ENCODE measurements at regions not wholly inside any gene's neighbourhood (a gene's known extent, or its start where the extent isn't known, plus 50 kb on each side); places are given as distances from the start of the nearest gene placed in this dataset.

GRCh38 chr3:28781053-28781452 is 432.4 kb upstream of the AZI2 start:
- in situ Hi-C loops (cut with HindIII; ENCODE audit: low sequenced_read_pairs): no loop called here

GRCh38 chr3:28786446-28786845 is 437.8 kb upstream of the AZI2 start:
- no peak for DNase-seq (ENCODE audit: low spot score)
- in situ Hi-C loops (cut with HindIII; ENCODE audit: low sequenced_read_pairs): no loop called here

More at GRCh38 chr3:28781053-28781452, 432.4 kb upstream of the AZI2 start:
- no peak for DNase-seq (ENCODE audit: low spot score)

DNA sequence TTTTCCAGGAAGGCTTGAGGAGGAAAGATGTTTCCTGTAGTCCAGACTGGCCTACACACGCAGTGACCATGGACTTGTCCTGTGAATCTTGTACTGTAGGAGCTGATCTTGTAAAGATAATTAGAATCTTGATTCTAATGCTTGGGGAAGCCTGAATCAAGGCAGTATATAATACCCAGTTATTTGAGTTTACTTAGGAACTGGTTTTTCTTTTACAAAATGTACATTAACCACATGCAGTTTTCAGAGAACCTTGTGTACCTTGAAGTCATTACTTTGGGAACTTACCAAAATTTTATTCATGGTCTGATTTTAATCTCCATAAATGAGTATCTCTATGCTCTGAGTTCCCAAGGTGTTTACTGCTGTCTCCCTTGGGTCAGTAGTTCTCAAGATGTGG is 439.9 kb upstream of the AZI2 start:
- DNase-seq (ENCODE audit: low spot score): no peak
- in situ Hi-C loops (cut with HindIII; ENCODE audit: low sequenced_read_pairs): no loop called here

GRCh38 chr3:28791713-28792255 is 443.2 kb upstream of the AZI2 start:
- in situ Hi-C loops (cut with HindIII; ENCODE audit: low sequenced_read_pairs): no loop called here
- DNase-seq (ENCODE audit: low spot score): no peak

- in situ Hi-C loops (cut with HindIII; ENCODE audit: low sequenced_read_pairs): no loop called here
- no peak for DNase-seq (ENCODE audit: low spot score)
Measured at GRCh38 chr3:28792604-28793003, 444.0 kb upstream of the AZI2 start.

DNA sequence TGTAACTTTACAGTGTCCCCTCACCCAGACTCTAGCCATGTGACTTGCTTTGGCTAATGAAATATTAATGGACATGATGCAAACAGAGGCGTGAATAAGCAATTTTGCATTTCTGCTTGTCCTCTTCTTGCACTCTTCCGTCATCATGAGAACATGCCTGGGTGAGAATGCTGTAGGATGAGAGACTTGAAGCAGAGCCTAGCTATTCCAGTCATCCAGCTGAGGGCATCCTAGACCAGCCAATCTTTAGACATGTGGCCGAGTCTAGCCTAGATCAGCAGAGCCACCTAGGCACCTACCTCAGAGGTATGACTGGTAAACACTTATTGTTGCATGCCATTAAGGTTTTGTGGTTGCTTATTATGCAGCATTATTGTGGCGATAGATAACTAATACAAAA is 450.5 kb upstream of the AZI2 start:
- in situ Hi-C loops (cut with HindIII; ENCODE audit: low sequenced_read_pairs): no loop called here
- no peak for DNase-seq (ENCODE audit: low spot score)

DNA sequence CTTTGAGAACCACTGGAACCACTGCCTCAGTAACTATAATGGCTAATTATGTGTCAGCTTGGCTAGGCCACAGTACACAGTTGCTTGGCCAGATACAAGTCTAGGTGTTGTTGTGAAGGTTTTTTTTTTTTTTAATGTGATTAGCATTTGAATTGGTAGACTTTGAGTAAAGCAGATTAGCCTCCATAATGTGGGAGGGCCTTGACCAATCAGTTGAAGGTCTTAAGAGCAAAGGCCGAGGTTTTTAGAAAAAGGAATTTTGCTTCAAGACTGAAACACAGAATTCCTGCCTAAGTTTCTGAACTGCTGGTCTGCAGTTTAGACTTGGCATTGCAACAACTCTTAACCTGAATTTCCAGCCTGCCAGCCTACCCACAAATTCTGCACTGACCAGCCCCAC is 451.6 kb upstream of the AZI2 start:
- no peak for DNase-seq (ENCODE audit: low spot score)
- in situ Hi-C loops (cut with HindIII; ENCODE audit: low sequenced_read_pairs): no loop called here

GRCh38 chr3:28808068-28808467 is 459.4 kb upstream of the AZI2 start:
- DNase-seq (ENCODE audit: low spot score): no peak
- in situ Hi-C loops (cut with HindIII; ENCODE audit: low sequenced_read_pairs): no loop called here

- in situ Hi-C loops (cut with HindIII; ENCODE audit: low sequenced_read_pairs): no loop called here
- DNase-seq (ENCODE audit: low spot score): no peak
Measured at GRCh38 chr3:28816017-28816416, 464.9 kb upstream of the RBMS3 start.

DNA sequence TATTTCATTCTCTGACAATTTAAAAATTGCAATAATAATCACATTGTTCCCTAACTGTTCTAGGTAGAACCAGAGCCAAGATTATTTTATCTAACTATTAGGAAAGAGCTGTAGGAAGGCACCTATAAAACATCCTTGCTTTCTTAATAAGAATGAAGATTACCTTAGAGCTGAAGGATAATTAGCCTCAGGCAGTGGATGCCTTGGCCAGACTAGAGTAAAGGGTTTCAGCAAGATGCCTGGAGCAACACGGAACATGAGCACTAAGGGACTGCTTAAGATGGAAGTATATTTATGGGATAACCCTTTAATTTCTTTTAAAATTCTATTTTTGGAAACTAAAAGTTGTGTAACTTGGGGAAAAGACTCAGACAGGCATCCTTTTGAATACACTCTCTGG is 456.6 kb upstream of the RBMS3 start:
- DNase-seq (ENCODE audit: low spot score): no peak
- in situ Hi-C loops (cut with HindIII; ENCODE audit: low sequenced_read_pairs): no loop called here

DNA sequence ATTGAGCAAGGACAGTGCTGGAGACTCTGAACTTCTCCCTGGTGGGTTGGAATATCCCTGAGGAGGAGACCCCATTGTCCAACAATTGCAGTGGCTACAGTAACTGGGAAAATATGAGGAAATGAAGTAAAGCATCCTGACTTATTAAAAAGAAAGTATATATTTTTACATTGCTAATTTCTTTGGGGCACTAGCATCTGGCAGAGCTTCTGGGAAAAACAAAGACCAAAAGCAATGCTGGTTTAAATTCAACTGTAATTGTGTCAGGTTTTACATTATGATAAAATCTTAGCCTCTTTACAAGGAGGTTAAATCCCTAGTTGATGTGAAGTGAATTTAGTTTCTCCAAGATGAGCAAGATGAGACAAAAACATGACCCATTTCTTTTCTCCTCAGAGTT is 454.0 kb upstream of the RBMS3 start:
- DNase-seq (ENCODE audit: low spot score): no peak
- in situ Hi-C loops (cut with HindIII; ENCODE audit: low sequenced_read_pairs): no loop called here

DNA sequence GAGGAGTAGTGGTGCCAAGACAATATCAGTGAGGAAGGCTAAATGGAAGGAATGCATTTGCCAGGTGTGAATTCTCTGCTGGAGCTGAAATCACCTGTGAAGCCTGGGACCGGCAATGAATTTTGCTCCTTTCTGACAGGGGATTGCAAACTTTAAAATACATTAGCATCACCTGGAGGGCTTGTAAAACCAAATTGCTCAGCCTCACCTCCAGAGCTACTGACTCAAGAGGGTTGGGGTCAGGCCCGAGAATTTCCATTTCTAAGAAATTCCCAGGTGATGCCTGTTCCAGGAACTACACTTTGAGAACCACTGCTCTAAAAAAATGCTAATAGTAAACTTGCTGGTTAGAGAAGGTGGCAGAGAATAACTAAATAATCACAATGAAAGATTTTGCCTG is 445.6 kb upstream of the RBMS3 start:
- in situ Hi-C loops (cut with HindIII; ENCODE audit: low sequenced_read_pairs): no loop called here
- DNase-seq (ENCODE audit: low spot score): no peak

DNA sequence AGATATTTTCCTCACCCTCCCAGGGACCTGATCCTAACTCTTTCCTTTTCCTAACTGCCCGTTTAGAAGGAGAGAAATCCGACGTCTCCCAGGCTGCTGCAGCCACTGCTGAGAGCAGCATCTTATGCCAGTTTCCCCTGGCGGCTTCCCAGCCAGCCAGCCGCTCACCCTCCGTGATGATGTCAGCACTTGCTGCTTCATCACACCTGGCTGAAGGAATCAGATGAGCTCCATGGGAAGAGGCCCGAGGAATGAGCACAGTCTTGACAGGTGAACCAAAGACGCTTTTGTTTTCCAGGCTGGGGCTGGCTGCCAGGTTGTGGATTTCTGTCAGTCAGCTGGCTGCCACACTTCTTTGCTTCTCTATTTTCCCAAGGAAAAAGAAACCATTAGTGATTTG is 445.1 kb upstream of the RBMS3 start:
- in situ Hi-C loops (cut with HindIII; ENCODE audit: low sequenced_read_pairs): no loop called here
- DNase-seq (ENCODE audit: low spot score): no peak

- in situ Hi-C loops (cut with HindIII; ENCODE audit: low sequenced_read_pairs): no loop called here
- no peak for DNase-seq (ENCODE audit: low spot score)
Measured at GRCh38 chr3:28836199-28836598, 444.7 kb upstream of the RBMS3 start.

DNA sequence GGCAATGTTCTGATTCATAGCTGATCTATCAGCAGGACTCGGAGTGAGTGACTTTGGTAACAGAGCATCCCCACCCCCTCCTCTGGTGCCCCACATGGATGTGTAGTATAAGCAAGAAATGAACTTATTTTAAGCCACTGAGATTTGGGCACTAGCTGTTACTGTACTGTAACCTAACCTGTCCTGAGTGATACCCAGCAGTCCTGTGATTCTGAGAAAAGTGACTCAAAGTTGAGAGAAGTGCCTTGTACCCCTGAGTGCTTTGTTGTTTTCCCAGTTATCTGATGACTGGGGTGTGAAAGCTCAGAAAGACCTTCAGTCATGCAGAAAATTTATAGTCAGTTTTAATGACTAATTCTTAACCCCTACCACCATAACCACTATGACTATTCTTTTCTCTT is 439.9 kb upstream of the RBMS3 start:
- in situ Hi-C loops (cut with HindIII; ENCODE audit: low sequenced_read_pairs): no loop called here
- DNase-seq (ENCODE audit: low spot score): no peak

- DNase-seq (ENCODE audit: low spot score): no peak
- in situ Hi-C loops (cut with HindIII; ENCODE audit: low sequenced_read_pairs): no loop called here
Measured at GRCh38 chr3:28841441-28841840, 439.4 kb upstream of the RBMS3 start.

DNA sequence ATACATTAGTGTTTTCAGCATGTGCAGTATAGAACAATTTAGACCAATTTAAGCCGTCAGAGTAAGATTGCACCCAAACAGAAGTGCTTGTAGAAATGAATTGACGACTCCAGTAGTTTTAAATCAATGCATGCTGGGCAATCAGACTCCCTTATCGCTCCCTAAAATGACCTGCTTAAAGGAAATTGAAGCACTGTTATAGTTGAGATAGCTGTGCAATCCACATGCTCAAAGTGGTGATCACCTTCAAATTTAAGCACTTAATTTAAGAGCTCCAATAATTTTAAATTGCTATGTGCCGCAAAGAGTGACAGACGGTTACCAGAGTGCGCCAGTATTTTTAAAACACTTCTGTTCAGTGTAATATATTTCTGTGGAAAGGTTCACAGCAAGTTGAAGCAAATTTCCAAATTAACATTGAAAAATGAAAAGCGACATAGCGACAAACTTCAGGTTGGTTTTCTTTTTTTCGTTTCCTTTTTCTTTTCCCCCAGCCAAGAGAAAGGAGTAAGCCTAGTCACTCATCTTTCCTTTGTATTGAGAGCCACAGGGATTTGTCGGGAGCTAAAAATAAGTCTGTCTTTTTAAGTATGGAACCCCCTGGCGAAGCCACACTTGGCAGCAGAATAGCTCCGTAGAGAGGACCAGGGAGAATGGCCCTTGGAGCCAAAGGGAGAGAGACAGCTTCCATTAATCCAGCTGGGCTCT is 436.4 kb upstream of the RBMS3 start:
- in situ Hi-C loops (cut with HindIII; ENCODE audit: low sequenced_read_pairs): no loop called here
- no peak for DNase-seq (ENCODE audit: low spot score)

- no peak for DNase-seq (ENCODE audit: low spot score)
- in situ Hi-C loops (cut with HindIII; ENCODE audit: low sequenced_read_pairs): no loop called here
Measured at GRCh38 chr3:28845006-28845324, 435.9 kb upstream of the RBMS3 start.

GRCh38 chr3:28846971-28847478 is 433.8 kb upstream of the RBMS3 start:
- in situ Hi-C loops (cut with HindIII; ENCODE audit: low sequenced_read_pairs): no loop called here
- DNase-seq (ENCODE audit: low spot score): no peak

- in situ Hi-C loops (cut with HindIII; ENCODE audit: low sequenced_read_pairs): no loop called here
Measured at GRCh38 chr3:28847736-28848135, 433.1 kb upstream of the RBMS3 start.

GRCh38 chr3:28850186-28850585 is 430.7 kb upstream of the RBMS3 start:
- in situ Hi-C loops (cut with HindIII; ENCODE audit: low sequenced_read_pairs): no loop called here
- DNase-seq (ENCODE audit: low spot score): no peak

More at GRCh38 chr3:28847736-28848135, 433.1 kb upstream of the RBMS3 start:
- no peak for DNase-seq (ENCODE audit: low spot score)

Data from G401 (cell line).